Calu3 (cell line): ENCODE measurements at regions not wholly inside any gene's neighbourhood (a gene's known extent, or its start where the extent isn't known, plus 50 kb on each side); places are given as distances from the start of the nearest gene placed in this dataset.
"Not testable (repeated sequence)": the region's sequence is repeated elsewhere in the genome, so short reads cannot be mapped to it uniquely, and the experiment has no call there.

Experiments
- BruUV-seq: library from RNA; stranded (reverse); fragments of 400-500 nt; replicated peaks from 2 replicates; lab custom pipeline; 2021; lab: Mats Ljungman, UMichigan
- CTCF ChIA-PET: fragments of 300-600 bp; sonication (Branson Sonifier 250); formaldehyde crosslinking; loops from one replicate; lab custom pipeline; 2022; ENCODE audit warnings: antibody characterized with exemption; lab: Charles Lee
- DNase-seq: peaks from one replicate; pipeline ENCODE4 v3.0.0; 2022
- H3K27ac Mint-ChIP-seq: one replicate; pipeline ENCODE4 v1.8.0; 2022; ENCODE audit warnings: mixed read lengths; ENCODE audit not compliant: unreplicated experiment
- H3K27me3 Mint-ChIP-seq: one replicate; pipeline ENCODE4 v1.8.0; 2022; ENCODE audit warnings: mixed read lengths; ENCODE audit not compliant: unreplicated experiment
- H3K36me3 Mint-ChIP-seq: one replicate; pipeline ENCODE4 v1.8.0; 2022; ENCODE audit warnings: mild to moderate bottlenecking, moderate library complexity, mixed read lengths; ENCODE audit not compliant: insufficient read depth, unreplicated experiment
- H3K4me1 Mint-ChIP-seq: one replicate; pipeline ENCODE4 v1.8.0; 2022; ENCODE audit warnings: mild to moderate bottlenecking, low read depth, mixed read lengths; ENCODE audit not compliant: unreplicated experiment
- H3K4me3 Mint-ChIP-seq: one replicate; pipeline ENCODE4 v1.8.0; 2022; ENCODE audit warnings: mild to moderate bottlenecking, low read depth, moderate library complexity, mixed read lengths; ENCODE audit not compliant: unreplicated experiment
- H3K9me3 Mint-ChIP-seq: one replicate; pipeline ENCODE4 v1.8.0; 2022; ENCODE audit warnings: low read depth, mixed read lengths; ENCODE audit not compliant: unreplicated experiment
- intact Hi-C: fragments of 100-400 bp; cut with micrococcal nuclease; formaldehyde crosslinking; loops from one replicate; pipeline ENCODE4 v1.10.0; 2022; ENCODE audit not compliant: unreplicated experiment
- TF ChIP-seq, protein P1 (sequence below): fragments of 200-600 bp; IDR thresholded peaks from one replicate; pipeline ENCODE4 v1.8.0; 2022; ENCODE audit warnings: antibody characterized with exemption; ENCODE audit not compliant: unreplicated experiment

DNA sequence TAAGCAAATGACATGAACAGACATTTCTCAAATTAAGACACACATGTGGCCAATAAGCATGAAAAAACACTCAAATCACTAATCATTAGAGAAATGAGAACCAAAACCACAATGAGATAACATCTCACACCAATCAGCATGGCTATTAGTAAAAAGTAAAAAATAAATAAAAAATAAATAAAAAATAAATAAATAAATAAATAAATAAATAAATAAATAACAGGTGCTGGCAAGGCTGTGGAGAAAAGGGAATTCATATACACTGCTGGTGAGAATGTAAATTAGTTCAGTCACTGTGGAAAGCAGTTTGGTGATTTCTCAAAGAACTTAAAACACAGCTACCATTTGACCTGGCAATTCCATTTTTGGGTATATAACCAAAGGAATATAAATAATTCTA is 167.1 kb upstream of the CNKSR2 start:
- Mint-ChIP-seq H3K36me3 (no peaks in the 10 kb centered on the region), H3K9me3 (no peaks in the 10 kb centered on the region), H3K4me3 (no peak overlapping the region), H3K27me3 (no peaks in the 10 kb centered on the region), H3K27ac (no peak overlapping the region), H3K4me1 (no peaks in the 10 kb centered on the region)
- DNase-seq: no peak
- TF ChIP-seq, protein P1, sequence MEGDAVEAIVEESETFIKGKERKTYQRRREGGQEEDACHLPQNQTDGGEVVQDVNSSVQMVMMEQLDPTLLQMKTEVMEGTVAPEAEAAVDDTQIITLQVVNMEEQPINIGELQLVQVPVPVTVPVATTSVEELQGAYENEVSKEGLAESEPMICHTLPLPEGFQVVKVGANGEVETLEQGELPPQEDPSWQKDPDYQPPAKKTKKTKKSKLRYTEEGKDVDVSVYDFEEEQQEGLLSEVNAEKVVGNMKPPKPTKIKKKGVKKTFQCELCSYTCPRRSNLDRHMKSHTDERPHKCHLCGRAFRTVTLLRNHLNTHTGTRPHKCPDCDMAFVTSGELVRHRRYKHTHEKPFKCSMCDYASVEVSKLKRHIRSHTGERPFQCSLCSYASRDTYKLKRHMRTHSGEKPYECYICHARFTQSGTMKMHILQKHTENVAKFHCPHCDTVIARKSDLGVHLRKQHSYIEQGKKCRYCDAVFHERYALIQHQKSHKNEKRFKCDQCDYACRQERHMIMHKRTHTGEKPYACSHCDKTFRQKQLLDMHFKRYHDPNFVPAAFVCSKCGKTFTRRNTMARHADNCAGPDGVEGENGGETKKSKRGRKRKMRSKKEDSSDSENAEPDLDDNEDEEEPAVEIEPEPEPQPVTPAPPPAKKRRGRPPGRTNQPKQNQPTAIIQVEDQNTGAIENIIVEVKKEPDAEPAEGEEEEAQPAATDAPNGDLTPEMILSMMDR: no peak
- CTCF ChIA-PET: no interaction called here
- no TSS peak for BruUV-seq
- intact Hi-C loops: no loop called here

DNA sequence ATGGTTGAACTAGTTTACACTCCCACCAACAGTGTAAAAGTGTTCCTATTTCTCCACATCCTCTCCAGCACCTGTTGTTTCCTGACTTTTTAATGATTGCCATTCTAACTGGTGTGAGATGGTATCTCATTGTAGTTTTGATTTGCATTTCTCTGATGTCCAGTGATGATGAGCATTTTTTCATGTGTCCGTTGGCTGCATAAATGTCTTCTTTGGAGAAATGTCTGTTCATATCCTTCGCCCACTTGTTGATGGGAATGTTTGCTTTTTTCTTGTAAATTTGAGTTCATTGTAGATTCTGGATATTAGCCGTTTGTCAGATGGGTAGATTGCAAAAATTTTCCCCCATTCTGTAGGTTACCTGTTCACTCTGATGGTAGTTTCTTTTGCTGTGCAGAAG is 155.0 kb upstream of the CNKSR2 start:
- CTCF ChIA-PET, H3K4me3 Mint-ChIP-seq, H3K36me3 Mint-ChIP-seq, H3K9me3 Mint-ChIP-seq, intact Hi-C loops, H3K4me1 Mint-ChIP-seq, H3K27ac Mint-ChIP-seq, BruUV-seq, H3K27me3 Mint-ChIP-seq, DNase-seq: not testable (repeated sequence)

DNA sequence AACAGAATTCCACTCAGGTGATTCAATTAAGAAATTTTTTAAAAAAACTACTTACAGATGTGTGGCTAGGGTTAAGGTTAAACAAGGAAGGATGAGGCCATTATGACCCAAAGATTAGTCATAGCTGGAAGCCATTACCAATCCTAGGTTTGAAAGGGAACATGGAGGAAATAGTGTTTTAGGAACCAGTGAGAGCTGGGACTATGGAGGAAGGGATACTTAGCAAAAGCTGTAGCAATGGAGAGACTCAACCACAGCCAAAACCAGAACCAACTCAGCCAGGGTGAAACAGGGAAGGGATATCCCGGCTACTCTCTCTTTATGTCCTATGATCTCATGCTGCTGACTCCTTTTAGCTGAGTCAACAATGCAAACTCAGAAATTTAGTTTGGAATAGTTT is 148.6 kb upstream of the CNKSR2 start:
- no TSS peak for BruUV-seq
- Mint-ChIP-seq H3K27ac (no peak overlapping the region), H3K27me3 (no peaks in the 10 kb centered on the region), H3K4me1 (no peaks in the 10 kb centered on the region), H3K9me3 (peaks cover 3% of the 10 kb centered on the region), H3K4me3 (no peak overlapping the region), H3K36me3 (no peaks in the 10 kb centered on the region)
- intact Hi-C loops: no loop called here
- CTCF ChIA-PET: no interaction called here
- TF ChIP-seq, protein P1: no peak
- no peak for DNase-seq

DNA sequence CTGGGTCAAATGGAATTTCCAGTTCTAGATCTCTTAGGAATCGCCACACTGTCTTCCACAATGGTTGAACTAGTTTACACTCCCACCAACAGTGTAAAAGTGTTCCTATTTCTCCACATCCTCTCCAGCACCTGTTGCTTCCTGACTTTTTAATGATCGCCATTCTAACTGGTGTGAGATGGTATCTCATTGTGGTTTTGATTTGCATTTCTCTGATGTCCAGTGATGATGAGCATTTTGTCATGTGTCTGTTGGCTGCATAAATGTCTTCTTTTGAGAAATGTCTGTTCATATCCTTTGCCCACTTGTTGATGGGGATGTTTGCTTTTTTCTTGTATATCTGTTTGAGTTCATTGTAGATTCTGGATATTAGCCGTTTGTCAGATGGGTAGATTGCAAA is 145.2 kb upstream of the CNKSR2 start:
- H3K36me3 Mint-ChIP-seq, H3K4me3 Mint-ChIP-seq, H3K27ac Mint-ChIP-seq, BruUV-seq, DNase-seq, H3K27me3 Mint-ChIP-seq, CTCF ChIA-PET, H3K4me1 Mint-ChIP-seq, H3K9me3 Mint-ChIP-seq, intact Hi-C loops: not testable (repeated sequence)

DNA sequence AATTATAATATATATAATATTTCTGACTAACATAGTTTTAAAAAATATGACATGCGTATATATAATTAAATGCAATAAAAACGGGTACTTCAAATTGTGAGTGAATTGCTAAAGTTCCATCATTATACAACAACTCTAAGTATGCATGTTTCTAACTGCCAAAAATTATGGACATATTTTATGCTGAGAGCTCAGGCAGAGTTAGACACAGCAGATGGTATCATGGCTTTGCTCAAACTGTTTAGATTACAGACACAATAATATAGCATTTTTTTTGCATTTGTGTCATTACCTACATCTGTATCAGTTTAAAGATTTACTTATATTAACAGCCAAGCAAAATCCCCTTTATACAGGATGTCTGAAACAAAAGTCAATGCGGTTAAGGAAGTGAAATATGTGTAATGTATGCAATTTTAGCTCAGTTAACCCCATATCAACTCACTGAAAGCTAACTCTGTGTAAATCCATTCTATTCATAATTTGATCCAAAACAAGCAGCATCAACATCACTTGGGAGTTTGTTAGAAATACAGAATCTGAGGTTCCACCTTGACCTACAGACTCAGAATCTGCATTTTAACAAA is 119.1 kb upstream of the CNKSR2 start:
- intact Hi-C loops: no loop called here
- H3K27ac Mint-ChIP-seq: no peak overlapping the region
- no peaks in the 10 kb centered on the region for H3K4me1 Mint-ChIP-seq
- H3K27me3 Mint-ChIP-seq: no peaks in the 10 kb centered on the region
- no peak for DNase-seq
- TF ChIP-seq, protein P1: no peak
- BruUV-seq: no TSS peak
- H3K36me3 Mint-ChIP-seq: no peaks in the 10 kb centered on the region
- CTCF ChIA-PET: no interaction called here
- no peak overlapping the region for H3K4me3 Mint-ChIP-seq
- peaks cover 2% of the 10 kb centered on the region for H3K9me3 Mint-ChIP-seq
